Activated gamma-delta T cell treated with anti-CD3 and anti-CD28 coated beads, Interleukin-2, amount 50 U/mL, for 16 hours (primary cell): ENCODE measurements at regions not wholly inside any gene's neighbourhood (a gene's known extent, or its start where the extent isn't known, plus 50 kb on each side); places are given as distances from the start of the nearest gene placed in this dataset.
"Not testable (repeated sequence)": the region's sequence is repeated elsewhere in the genome, so short reads cannot be mapped to it uniquely, and the experiment has no call there.

Source experiments
- DNase-seq: peaks from one replicate; pipeline ENCODE4 v3.0.0-alpha.2; 2020; ENCODE audit warnings: low read depth

DNA sequence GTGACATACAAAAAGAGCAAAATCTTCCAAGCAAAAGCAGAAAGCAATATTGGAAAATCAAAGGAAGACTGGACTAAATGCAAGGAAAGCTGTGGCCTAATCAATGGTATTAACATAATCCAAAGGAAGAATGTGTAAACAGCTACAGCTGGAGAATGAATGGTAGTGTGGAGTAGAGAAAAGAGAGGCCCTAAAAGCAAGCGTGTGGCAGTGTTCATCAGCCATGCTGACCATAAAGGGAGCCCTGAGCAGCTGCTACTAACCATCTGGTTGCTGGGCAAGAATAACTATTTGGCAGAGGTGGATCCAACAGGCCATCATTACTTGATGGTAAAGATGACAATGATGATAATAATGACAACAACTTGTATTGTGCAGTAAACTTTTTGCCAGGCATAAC, 148.5 kb upstream of the BEND6 start:
- DNase-seq = no peak

GRCh38 chr6:56804996-56805395, 149.9 kb upstream of the BEND6 start:
- DNase-seq = no peak

- no peak for DNase-seq
These were observed 151.3 kb upstream of the BEND6 start for GRCh38 chr6:56803594-56803993.

GRCh38 chr6:56802584-56802983, 152.3 kb upstream of the BEND6 start:
- no peak for DNase-seq

DNA sequence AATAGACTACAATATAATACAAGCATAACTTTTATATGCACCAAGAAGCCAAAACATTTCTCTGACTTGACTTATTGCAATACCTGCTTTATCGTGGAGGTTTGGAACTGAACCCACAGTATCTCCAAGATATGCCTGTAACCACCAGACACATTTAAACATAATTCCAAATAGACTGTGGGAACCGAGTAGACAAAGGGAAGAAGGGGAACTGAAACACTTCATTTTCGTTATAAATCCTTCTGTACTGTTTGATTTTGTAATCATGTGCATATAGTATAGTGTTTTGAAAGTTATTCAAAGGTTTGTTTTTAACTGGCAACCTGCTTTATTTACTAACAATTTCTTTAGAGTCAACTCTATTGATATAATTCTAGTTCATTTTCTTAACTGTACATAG, 154.9 kb upstream of the BEND6 start:
- DNase-seq = no peak

- no peak for DNase-seq
These were observed 155.5 kb upstream of the DST start for GRCh38 chr6:56798163-56798562.

- DNase-seq = no peak
These were observed 153.5 kb upstream of the DST start for GRCh38 chr6:56796196-56796532.

GRCh38 chr6:56795466-56796195, 152.9 kb upstream of the DST start:
- no peak for DNase-seq

- DNase-seq = no peak
These were observed 151.7 kb upstream of the DST start for GRCh38 chr6:56794421-56794820.

- DNase-seq = no peak
These were observed 151.2 kb upstream of the DST start for GRCh38 chr6:56793938-56794337.

DNA sequence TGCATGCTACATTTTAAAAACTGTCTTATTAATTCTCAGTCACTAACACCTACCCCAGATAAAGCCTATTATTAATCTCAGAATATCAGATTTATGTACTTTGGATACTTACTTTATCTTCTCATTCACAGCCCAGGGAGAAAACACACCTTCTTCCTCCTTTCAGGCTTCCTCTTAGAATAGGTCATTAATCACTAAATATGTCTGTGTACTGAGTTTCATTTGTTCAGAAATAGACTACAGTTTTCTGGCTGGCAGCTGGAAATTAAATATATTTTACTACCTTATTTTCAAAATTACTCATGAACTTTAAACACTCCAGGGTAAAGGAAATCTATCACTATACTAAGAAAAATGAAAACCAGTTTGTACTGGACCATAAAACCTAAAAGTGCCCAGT, 147.7 kb upstream of the DST start:
- no peak for DNase-seq

- no peak for DNase-seq
These were observed 147.2 kb upstream of the DST start for GRCh38 chr6:56789879-56790278.

- no peak for DNase-seq
These were observed 146.7 kb upstream of the DST start for GRCh38 chr6:56789342-56789741.

DNA sequence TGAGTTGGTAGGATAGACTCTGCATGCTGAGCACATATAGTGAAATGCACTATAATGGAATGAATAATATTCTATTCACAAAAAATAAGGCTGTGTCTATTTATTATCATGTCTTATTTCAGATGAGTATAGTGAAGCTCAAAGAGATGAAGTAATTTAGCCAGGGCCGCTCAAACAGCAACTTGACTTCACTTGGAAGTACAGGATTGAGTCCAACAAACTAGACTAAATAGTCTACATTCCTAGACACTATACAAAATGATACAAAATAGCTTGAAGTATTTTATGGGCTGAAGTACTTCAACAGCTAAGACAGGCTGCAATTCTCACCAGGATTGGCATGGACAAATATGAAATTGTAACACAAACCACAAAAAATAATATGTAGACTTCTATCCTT, 144.5 kb upstream of the DST start:
- no peak for DNase-seq

DNA sequence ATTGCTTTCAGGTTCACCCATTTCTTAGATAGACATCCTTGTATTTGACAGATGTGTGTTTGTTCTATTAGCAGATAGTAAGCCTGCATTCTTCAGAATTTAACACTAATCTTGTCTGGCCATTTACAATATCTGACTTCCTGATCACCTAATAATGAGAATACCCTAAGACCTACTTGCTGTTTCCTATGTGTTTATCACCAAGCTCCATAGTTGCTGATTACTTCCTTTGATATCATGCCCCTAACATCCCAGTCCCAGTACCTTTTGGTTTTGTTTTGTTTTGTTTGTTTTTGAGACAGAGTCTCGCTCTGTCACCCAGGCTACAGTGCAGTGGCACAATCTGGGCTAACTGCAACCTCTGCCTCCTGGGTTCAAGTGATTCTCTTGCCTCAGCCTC, 143.6 kb upstream of the DST start:
- DNase-seq = no peak

DNA sequence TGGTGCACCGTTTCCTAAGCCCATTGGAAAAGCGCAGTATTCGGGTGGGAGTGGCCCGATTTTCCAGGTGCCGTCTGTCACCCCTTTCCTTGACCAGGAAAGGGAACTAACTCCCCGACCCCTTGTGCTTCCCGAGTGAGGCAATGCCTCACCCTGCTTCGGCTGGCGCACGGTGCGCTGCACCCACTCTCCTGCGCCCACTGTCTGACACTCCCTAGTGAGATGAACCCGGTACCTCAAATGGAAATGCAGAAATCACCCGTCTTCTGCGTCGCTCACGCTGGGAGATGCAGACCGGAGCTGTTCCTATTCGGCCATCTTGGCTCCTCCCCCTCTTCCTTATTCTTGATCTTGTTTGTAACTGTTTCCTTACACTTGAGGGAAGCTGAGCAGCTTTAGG, 142.8 kb upstream of the DST start:
- DNase-seq = not testable (repeated sequence)

- not testable (repeated sequence) for DNase-seq
These were observed 137.4 kb upstream of the DST start for GRCh38 chr6:56780109-56780508.

GRCh38 chr6:56778503-56778902, 135.8 kb upstream of the DST start:
- not testable (repeated sequence) for DNase-seq

DNA sequence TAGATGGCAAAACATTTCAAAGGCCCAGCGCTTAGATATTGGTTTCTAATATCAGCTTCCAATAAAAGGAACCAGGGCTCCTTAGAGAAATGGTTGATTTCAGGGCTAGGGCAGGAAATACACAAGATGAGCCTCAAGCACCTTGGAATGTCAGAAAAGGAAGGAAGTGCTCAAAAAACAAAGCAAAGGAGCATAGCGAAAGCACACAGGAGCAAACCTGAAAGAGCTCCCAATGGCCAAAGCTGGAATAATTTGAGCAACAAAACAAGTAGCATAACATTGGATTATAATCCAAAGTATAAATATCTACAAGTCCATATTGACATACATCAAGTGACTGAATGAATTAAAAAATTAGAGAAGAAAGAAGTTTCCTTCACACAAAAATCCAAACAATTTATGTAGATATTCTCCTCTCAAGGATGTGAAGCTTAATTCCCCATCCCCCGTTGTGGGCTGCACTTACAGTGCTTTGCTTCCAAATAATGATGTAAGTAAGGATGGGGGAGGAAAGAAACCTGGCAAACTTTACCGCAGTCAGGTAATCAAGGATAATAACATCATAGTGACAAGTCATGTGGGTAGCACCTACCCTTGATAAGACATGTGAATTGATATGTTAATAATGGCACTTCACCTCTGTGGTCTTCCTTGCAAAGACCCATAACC, 132.9 kb upstream of the DST start:
- no peak for DNase-seq

- no peak for DNase-seq
These were observed 130.1 kb upstream of the DST start for GRCh38 chr6:56772737-56773184.

DNA sequence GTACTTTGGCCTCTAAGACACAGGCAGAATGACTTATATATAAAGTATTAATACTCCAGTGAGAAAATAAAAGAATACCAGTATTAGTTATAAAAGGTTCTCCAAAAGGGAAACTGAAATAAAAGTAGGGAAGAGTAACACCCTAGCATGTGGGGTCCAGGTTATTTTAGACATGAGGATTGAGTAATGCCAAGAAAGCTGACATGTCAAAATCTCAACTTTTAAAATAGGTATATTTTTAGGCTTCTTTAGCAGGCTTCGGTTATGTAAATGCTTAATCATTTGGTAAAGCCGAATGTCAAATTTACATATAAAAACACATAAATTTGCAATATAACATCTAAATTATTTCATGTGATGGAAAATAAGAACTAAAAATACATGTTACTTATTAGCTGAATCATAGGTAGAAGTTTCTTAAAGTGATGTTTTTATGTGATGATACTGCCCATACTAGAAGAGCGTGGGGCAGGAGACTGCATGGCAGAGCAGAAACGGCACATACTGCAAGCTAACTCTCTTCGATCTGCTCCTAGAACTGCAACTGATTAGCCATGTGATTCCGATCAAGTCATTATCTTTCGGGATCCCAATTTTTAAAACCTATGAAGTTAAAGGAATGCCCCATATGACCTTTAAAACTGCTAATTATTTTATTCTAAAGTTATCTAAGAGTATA, 129.4 kb upstream of the DST start:
- no peak for DNase-seq

DNA sequence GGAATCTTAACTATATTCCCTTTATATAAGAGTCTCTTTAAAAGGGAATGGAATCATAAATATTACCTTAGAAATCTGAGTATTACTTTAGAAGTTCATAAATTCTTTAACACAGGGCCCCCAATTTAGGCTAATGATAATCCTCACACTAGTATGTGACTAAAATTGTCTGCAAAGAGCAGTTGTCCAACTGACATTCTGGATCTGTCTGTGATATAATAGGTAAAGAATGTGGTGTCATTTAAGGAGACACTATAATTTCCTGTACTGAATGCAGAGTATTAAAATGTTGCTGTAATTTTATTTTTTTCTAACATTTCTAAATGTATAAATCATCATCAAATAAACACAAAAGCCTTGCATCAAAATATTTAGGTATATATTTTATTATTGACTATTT, 128.5 kb upstream of the DST start:
- no peak for DNase-seq

DNA sequence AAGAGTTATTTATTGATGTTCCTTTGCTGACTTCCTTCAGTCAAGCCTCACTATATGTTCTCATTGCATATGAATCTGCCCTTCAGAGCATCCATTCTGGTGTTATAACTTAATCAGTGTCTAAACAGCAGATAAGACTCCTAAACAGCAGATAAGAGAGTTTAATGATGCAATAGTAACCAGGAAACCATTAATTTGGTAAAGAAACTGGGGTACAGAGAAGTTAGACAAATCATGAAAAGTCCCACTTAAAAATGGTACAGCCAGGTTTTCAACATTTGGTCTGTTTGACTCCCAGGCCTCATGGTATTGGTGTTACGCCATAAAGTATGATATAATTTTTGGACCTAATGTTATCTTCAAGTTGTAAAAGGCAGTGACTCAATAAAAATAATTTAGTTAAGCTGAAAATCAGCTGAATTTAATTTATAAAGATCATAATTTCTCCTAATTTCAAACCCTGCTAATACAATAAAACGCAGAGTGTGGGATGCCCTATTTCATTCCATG, 127.4 kb upstream of the DST start:
- DNase-seq = no peak
